Lung (tissue), 11 donors: ENCODE measurements at regions not wholly inside any gene's neighbourhood (a gene's known extent, or its start where the extent isn't known, plus 50 kb on each side); places are given as distances from the start of the nearest gene placed in this dataset.

Experiments used
- ATAC-seq: fragments of 200-7000 bp; cut with Tn5 transposase; one replicate; pipeline ENCODE4 v1.9.1; 2020; ENCODE audit warnings: moderate number of reproducible peaks; ENCODE audit not compliant: insufficient read depth, low FRiP score
- DNase-seq, 3 donors: peaks; one replicate each; pipeline ENCODE4 v3.0.0-alpha.2; 2013 to 2017
- H3K27ac ChIP-seq, 2 donors: one replicate each; pipeline ENCODE4 v1.5.1; 2013; ENCODE audit warnings: mild to moderate bottlenecking in 2 of 2, moderate library complexity in 2 of 2, control low read depth in 1 of 2, inconsistent platforms in 1 of 2, low read depth in 1 of 2, low read length in 1 of 2
- H3K27me3 ChIP-seq, 3 donors: one replicate each; pipeline ENCODE4 v1.5.1; 2013; ENCODE audit warnings: low read length in 2 of 3; ENCODE audit not compliant: control insufficient read depth in 3 of 3, insufficient read depth in 3 of 3
- H3K36me3 ChIP-seq, 4 donors: one replicate each; pipeline ENCODE4 v1.5.1; 2013; ENCODE audit warnings: low read length in 4 of 4, mild to moderate bottlenecking in 1 of 4, moderate library complexity in 1 of 4; ENCODE audit not compliant: control insufficient read depth in 4 of 4, insufficient read depth in 4 of 4
- H3K4me1 ChIP-seq, 5 donors: one replicate each; pipeline ENCODE4 v1.5.1; 2013; ENCODE audit warnings: low read length in 5 of 5, mild to moderate bottlenecking in 2 of 5, moderate library complexity in 1 of 5; ENCODE audit not compliant: control insufficient read depth in 5 of 5, insufficient read depth in 5 of 5
- H3K4me3 ChIP-seq: one replicate; pipeline ENCODE4 v1.5.1; 2013; ENCODE audit warnings: mild to moderate bottlenecking, control low read depth, moderate library complexity
- H3K9ac ChIP-seq, 2 donors: one replicate each; pipeline ENCODE4 v1.5.1; 2013; ENCODE audit warnings: low read length in 2 of 2, control low read depth in 1 of 2; ENCODE audit not compliant: insufficient read depth in 1 of 2
- H3K9me3 ChIP-seq, 4 donors: one replicate each; pipeline ENCODE4 v1.5.1; 2013; ENCODE audit warnings: low read length in 3 of 4, mild to moderate bottlenecking in 1 of 4, moderate library complexity in 1 of 4; ENCODE audit not compliant: control insufficient read depth in 4 of 4, insufficient read depth in 3 of 4
- CTCF ChIP-seq: IDR thresholded peaks from 2 replicates; pipeline ENCODE4 v1.5.1; 2012; ENCODE audit warnings: mild to moderate bottlenecking; ENCODE audit errors: control extremely low read depth, extremely low read depth
- WGBS, 2 donors: extraction: QIAGEN DNeasy Blood & Tissue Kit; methylation state at CpG; one replicate each; pipeline ENCODE4 v1.1.7; 2013; 5-methylcytosine and 5-hydroxymethylcytosine counted together
- donor health status: control.
- donor health status: control.
- donor health status: Bipolar disorder and iron deficiency.
- donor health status: healthy.
- donor health status: DM: yes; HTN: yes; CAD: no.

GRCh38 chr1:224851848-224852261 is 77.6 kb upstream of the DNAH14 start:
- ATAC-seq: no peak

GRCh38 chr1:224852901-224853568 is 76.4 kb upstream of the DNAH14 start:
- no peak overlapping the region for H3K27ac ChIP-seq
- H3K27me3 ChIP-seq: no peaks in the 10 kb centered on the region
- peaks cover 0 to 2% (median 0%) of the 10 kb centered on the region in 5 donors for H3K4me1 ChIP-seq
- DNase-seq: peak in 2 of 3 donors; percentile 62 to 76
- ATAC-seq: peak; percentile 23
- no peaks in the 10 kb centered on the region for H3K36me3 ChIP-seq
- no peak overlapping the region for H3K4me3 ChIP-seq
- TF ChIP-seq CTCF: peak; percentile 25
- no peaks in the 10 kb centered on the region for H3K9me3 ChIP-seq
- WGBS, 2 donors: 47 to 56% methylated on average over 13 of the region's 13 CpGs
- H3K9ac ChIP-seq: no peak overlapping the region

More at GRCh38 chr1:224851848-224852261, 77.6 kb upstream of the DNAH14 start:
- no peaks in the 10 kb centered on the region for H3K27me3 ChIP-seq
- no peak overlapping the region for H3K27ac ChIP-seq
- H3K9ac ChIP-seq: no peak overlapping the region
- TF ChIP-seq CTCF: no peak
- no peaks in the 10 kb centered on the region for H3K36me3 ChIP-seq
- 60 to 68% methylated on average over 9 of the region's 9 CpGs for WGBS, 2 donors
- no peaks in the 10 kb centered on the region for H3K9me3 ChIP-seq
- peaks cover 0 to 2% (median 0%) of the 10 kb centered on the region in 5 donors for H3K4me1 ChIP-seq
- no peak for DNase-seq
- H3K4me3 ChIP-seq: no peak overlapping the region

GRCh38 chr1:224856973-224857372 is 72.5 kb upstream of the DNAH14 start:
- no peaks in the 10 kb centered on the region for H3K36me3 ChIP-seq
- no peak overlapping the region for H3K4me3 ChIP-seq
- H3K4me1 ChIP-seq: peaks cover 0 to 2% (median 0%) of the 10 kb centered on the region in 5 donors
- H3K27me3 ChIP-seq: no peaks in the 10 kb centered on the region
- H3K27ac ChIP-seq: no peak overlapping the region
- no peak overlapping the region for H3K9ac ChIP-seq
- no peak for TF ChIP-seq CTCF
- no peak for DNase-seq
- ATAC-seq: no peak
- no peaks in the 10 kb centered on the region for H3K9me3 ChIP-seq
- 96% methylated on average over 2 of the region's 2 CpGs for WGBS, 2 donors

GRCh38 chr1:224859651-224860050 is 69.8 kb upstream of the DNAH14 start:
- ATAC-seq: no peak
- TF ChIP-seq CTCF: no peak
- no peaks in the 10 kb centered on the region for H3K4me1 ChIP-seq
- no peak overlapping the region for H3K4me3 ChIP-seq
- no peak overlapping the region for H3K27ac ChIP-seq
- peaks cover 0 to under 1% (median 0%) of the 10 kb centered on the region in 4 donors for H3K9me3 ChIP-seq
- DNase-seq: no peak
- 89% methylated on average over 2 of the region's 2 CpGs for WGBS, 2 donors
- no peaks in the 10 kb centered on the region for H3K36me3 ChIP-seq
- no peak overlapping the region for H3K9ac ChIP-seq
- H3K27me3 ChIP-seq: no peaks in the 10 kb centered on the region
